ENCODE measurements at regions not wholly inside any gene's neighbourhood (a gene's known extent, or its start where the extent isn't known, plus 50 kb on each side); places are given as distances from the start of the nearest gene placed in this dataset.

- no peak overlapping the region for H3K4me3 Mint-ChIP-seq (ENCODE audit: unreplicated experiment)
- Histone ChIP-seq H3K36me3 (ENCODE audit: control insufficient read depth, insufficient read depth, low read length) (no peaks in the 10 kb centered on the region), H3K4me1 (no peaks in the 10 kb centered on the region), H3K9me3 (no peaks in the 10 kb centered on the region), H3K27me3 (replicated peaks; ENCODE audit: control insufficient read depth, insufficient read depth, low read length) (no peaks in the 10 kb centered on the region), H3K4me3 (ENCODE audit: low read depth, low read length) (no peak overlapping the region)
- no peaks in the 10 kb centered on the region for H3K27me3 Mint-ChIP-seq (ENCODE audit: insufficient read depth, unreplicated experiment)
- H3K9me3 Mint-ChIP-seq (ENCODE audit: unreplicated experiment): peaks cover 7% of the 10 kb centered on the region
- ChIA-PET POLR2A (no interaction called here), CTCF (no interaction called here)
- TF ChIP-seq, protein P1, sequence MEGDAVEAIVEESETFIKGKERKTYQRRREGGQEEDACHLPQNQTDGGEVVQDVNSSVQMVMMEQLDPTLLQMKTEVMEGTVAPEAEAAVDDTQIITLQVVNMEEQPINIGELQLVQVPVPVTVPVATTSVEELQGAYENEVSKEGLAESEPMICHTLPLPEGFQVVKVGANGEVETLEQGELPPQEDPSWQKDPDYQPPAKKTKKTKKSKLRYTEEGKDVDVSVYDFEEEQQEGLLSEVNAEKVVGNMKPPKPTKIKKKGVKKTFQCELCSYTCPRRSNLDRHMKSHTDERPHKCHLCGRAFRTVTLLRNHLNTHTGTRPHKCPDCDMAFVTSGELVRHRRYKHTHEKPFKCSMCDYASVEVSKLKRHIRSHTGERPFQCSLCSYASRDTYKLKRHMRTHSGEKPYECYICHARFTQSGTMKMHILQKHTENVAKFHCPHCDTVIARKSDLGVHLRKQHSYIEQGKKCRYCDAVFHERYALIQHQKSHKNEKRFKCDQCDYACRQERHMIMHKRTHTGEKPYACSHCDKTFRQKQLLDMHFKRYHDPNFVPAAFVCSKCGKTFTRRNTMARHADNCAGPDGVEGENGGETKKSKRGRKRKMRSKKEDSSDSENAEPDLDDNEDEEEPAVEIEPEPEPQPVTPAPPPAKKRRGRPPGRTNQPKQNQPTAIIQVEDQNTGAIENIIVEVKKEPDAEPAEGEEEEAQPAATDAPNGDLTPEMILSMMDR (IDR thresholded peaks at IDR 0.05; ENCODE audit: insufficient read depth in 1 of 2, low read depth in 1 of 2, low read length in 1 of 2, severe bottlenecking in 1 of 2, unreplicated experiment in 1 of 2): no peak
- H3K4me1 Mint-ChIP-seq (ENCODE audit: low read depth, unreplicated experiment): no peaks in the 10 kb centered on the region
- no TSS peak for BruUV-seq (replicated peaks)
- no peaks in the 10 kb centered on the region for H3K36me3 Mint-ChIP-seq (ENCODE audit: insufficient read depth, unreplicated experiment)
- no peak overlapping the region for H3K27ac Mint-ChIP-seq (ENCODE audit: unreplicated experiment)
- no peak for DNase-seq
- intact Hi-C loops (cut with micrococcal nuclease; ENCODE audit: unreplicated experiment): no loop called here
Observed at GRCh38 chr3:95226437-95226836, 1163.6 kb downstream of the NSUN3 start.

GRCh38 chr3:95227092-95227491 is 1164.2 kb downstream of the NSUN3 start:
- intact Hi-C loops (cut with micrococcal nuclease; ENCODE audit: unreplicated experiment): no loop called here
- POLR2A ChIA-PET: no interaction called here
- CTCF ChIA-PET: no interaction called here

GRCh38 chr3:95228416-95228815 is 1165.6 kb downstream of the NSUN3 start:
- TF ChIP-seq, protein P1 (IDR thresholded peaks at IDR 0.05; ENCODE audit: insufficient read depth in 1 of 2, low read depth in 1 of 2, low read length in 1 of 2, severe bottlenecking in 1 of 2, unreplicated experiment in 1 of 2): no peak
- no peak overlapping the region for H3K4me3 Mint-ChIP-seq (ENCODE audit: unreplicated experiment)
- BruUV-seq (replicated peaks): no TSS peak
- no peaks in the 10 kb centered on the region for H3K4me1 Mint-ChIP-seq (ENCODE audit: low read depth, unreplicated experiment)
- H3K9me3 ChIP-seq: no peaks in the 10 kb centered on the region
- H3K4me1 ChIP-seq: no peaks in the 10 kb centered on the region
- H3K27me3 Mint-ChIP-seq (ENCODE audit: insufficient read depth, unreplicated experiment): no peaks in the 10 kb centered on the region
- CTCF ChIA-PET: no interaction called here
- peaks cover 7% of the 10 kb centered on the region for H3K9me3 Mint-ChIP-seq (ENCODE audit: unreplicated experiment)
- no peak for DNase-seq
- H3K4me3 ChIP-seq (ENCODE audit: low read depth, low read length): no peak overlapping the region
- intact Hi-C loops (cut with micrococcal nuclease; ENCODE audit: unreplicated experiment): no loop called here
- no peaks in the 10 kb centered on the region for H3K27me3 ChIP-seq (replicated peaks; ENCODE audit: control insufficient read depth, insufficient read depth, low read length)
- no peaks in the 10 kb centered on the region for H3K36me3 Mint-ChIP-seq (ENCODE audit: insufficient read depth, unreplicated experiment)
- POLR2A ChIA-PET: no interaction called here
- no peak overlapping the region for H3K27ac Mint-ChIP-seq (ENCODE audit: unreplicated experiment)
- no peaks in the 10 kb centered on the region for H3K36me3 ChIP-seq (ENCODE audit: control insufficient read depth, insufficient read depth, low read length)

More at GRCh38 chr3:95227092-95227491, 1164.2 kb downstream of the NSUN3 start:
- Mint-ChIP-seq H3K27me3 (ENCODE audit: insufficient read depth, unreplicated experiment) (no peaks in the 10 kb centered on the region), H3K4me3 (ENCODE audit: unreplicated experiment) (no peak overlapping the region), H3K27ac (ENCODE audit: unreplicated experiment) (no peak overlapping the region), H3K36me3 (ENCODE audit: insufficient read depth, unreplicated experiment) (no peaks in the 10 kb centered on the region), H3K4me1 (ENCODE audit: low read depth, unreplicated experiment) (no peaks in the 10 kb centered on the region), H3K9me3 (ENCODE audit: unreplicated experiment) (peaks cover 7% of the 10 kb centered on the region)
- TF ChIP-seq, protein P1 (IDR thresholded peaks at IDR 0.05; ENCODE audit: insufficient read depth in 1 of 2, low read depth in 1 of 2, low read length in 1 of 2, severe bottlenecking in 1 of 2, unreplicated experiment in 1 of 2): no peak
- no peak overlapping the region for H3K4me3 ChIP-seq (ENCODE audit: low read depth, low read length)
- DNase-seq: no peak
- H3K36me3 ChIP-seq (ENCODE audit: control insufficient read depth, insufficient read depth, low read length): no peaks in the 10 kb centered on the region
- no peaks in the 10 kb centered on the region for H3K9me3 ChIP-seq
- H3K27me3 ChIP-seq (replicated peaks; ENCODE audit: control insufficient read depth, insufficient read depth, low read length): no peaks in the 10 kb centered on the region
- H3K4me1 ChIP-seq: no peaks in the 10 kb centered on the region
- no TSS peak for BruUV-seq (replicated peaks)

All from Caco-2 (cell line).